Cardiac muscle cell (in vitro differentiated cells and primary cell): ENCODE measurements at regions not wholly inside any gene's neighbourhood (a gene's known extent, or its start where the extent isn't known, plus 50 kb on each side); places are given as distances from the start of the nearest gene placed in this dataset.

Source experiments
- DNase-seq, 2 donors: peaks; one replicate each; pipeline versions ENCODE4 v3.0.0 to v3.0.0-alpha.2; 2010 to 2017; ENCODE audit warnings: low read depth in 1 of 2, low spot score in 1 of 2
- H3K27ac ChIP-seq: fragments of 200-600 bp; sonication (generic); 2 replicates; pipeline ENCODE4 v1.5.1; 2016
- H3K27me3 ChIP-seq: fragments of 200-600 bp; sonication (generic); 2 replicates; pipeline ENCODE4 v1.6.0; 2016; ENCODE audit warnings: control low read depth
- H3K36me3 ChIP-seq: fragments of 200-600 bp; sonication (generic); 2 replicates; pipeline ENCODE4 v1.5.1; 2016; ENCODE audit warnings: control low read depth
- H3K4me1 ChIP-seq: fragments of 200-600 bp; sonication (generic); 2 replicates; pipeline ENCODE4 v1.8.1; 2017; ENCODE audit warnings: low read depth, mild to moderate bottlenecking, mixed run types
- H3K4me3 ChIP-seq: fragments of 200-600 bp; sonication (generic); 2 replicates; pipeline ENCODE4 v1.5.1; 2016; ENCODE audit warnings: mild to moderate bottlenecking
- H3K9me3 ChIP-seq: fragments of 200-600 bp; sonication (generic); 2 replicates; pipeline ENCODE4 v1.5.1; 2017; ENCODE audit warnings: low read depth, mild to moderate bottlenecking, control low read depth
- CTCF ChIP-seq: IDR thresholded peaks from 2 replicates; pipeline ENCODE4 v1.5.1; 2012; ENCODE audit warnings: low read depth, mild to moderate bottlenecking, low read length

GRCh38 chr1:213330281-213330680, 279.2 kb downstream of the RPS6KC1 start:
- TF ChIP-seq CTCF, result no peak
- H3K4me1 ChIP-seq, result no peaks in the 10 kb centered on the region
- H3K27me3 ChIP-seq, result no peaks in the 10 kb centered on the region
- no peak overlapping the region for H3K4me3 ChIP-seq
- no peaks in the 10 kb centered on the region for H3K9me3 ChIP-seq
- H3K36me3 ChIP-seq, result no peaks in the 10 kb centered on the region
- DNase-seq, result no peak
- no peak overlapping the region for H3K27ac ChIP-seq

- no peaks in the 10 kb centered on the region for H3K27me3 ChIP-seq
- TF ChIP-seq CTCF, result no peak
- H3K36me3 ChIP-seq, result no peaks in the 10 kb centered on the region
- no peak for DNase-seq
- no peak overlapping the region for H3K27ac ChIP-seq
- no peak overlapping the region for H3K4me3 ChIP-seq
- H3K4me1 ChIP-seq, result no peaks in the 10 kb centered on the region
- no peaks in the 10 kb centered on the region for H3K9me3 ChIP-seq
Measured at GRCh38 chr1:213331631-213332175, 280.7 kb downstream of the RPS6KC1 start.

DNA sequence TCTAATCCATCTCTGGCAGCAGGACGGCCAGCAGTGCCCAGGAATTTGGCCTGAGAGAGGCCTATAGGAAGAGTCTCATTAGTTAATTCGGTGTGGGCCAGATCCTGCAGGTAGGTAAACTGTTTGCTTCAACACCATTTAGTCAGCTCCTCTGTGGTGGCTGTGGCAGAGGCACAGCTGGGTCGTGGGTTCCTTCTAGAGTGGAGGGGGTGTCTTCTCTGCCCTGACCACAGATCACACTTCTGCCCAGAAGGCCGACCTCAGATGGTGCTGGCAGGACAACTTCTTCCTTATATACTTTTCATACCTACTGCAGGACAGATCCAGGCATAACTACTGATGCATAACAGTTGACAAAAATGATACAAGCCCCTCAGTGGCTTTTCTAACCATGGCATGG, 281.4 kb downstream of the RPS6KC1 start:
- H3K9me3 ChIP-seq, result no peaks in the 10 kb centered on the region
- H3K27ac ChIP-seq, result no peak overlapping the region
- TF ChIP-seq CTCF, result no peak
- DNase-seq, result no peak
- no peaks in the 10 kb centered on the region for H3K4me1 ChIP-seq
- H3K36me3 ChIP-seq, result no peaks in the 10 kb centered on the region
- H3K4me3 ChIP-seq, result no peak overlapping the region
- no peaks in the 10 kb centered on the region for H3K27me3 ChIP-seq

DNA sequence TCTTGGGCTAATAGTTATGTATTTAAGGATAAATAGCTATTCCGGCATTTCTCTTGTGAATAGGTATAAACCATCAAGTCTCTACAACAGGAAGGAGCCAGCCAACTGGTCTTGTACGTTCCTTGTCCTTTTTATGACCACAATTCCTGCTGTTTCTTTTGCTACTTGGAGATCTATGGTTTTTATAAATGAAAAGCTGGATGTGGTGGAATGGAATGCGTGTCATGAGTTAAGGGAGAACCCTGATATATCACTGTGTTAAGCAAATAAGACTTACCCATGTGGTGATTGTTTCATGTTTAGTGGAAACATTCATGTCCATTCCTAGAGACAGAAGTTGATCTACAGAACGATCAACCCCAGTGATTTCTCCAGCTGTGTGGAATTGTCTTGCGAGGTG, 282.1 kb downstream of the RPS6KC1 start:
- Histone ChIP-seq H3K4me1 (no peaks in the 10 kb centered on the region), H3K9me3 (no peaks in the 10 kb centered on the region), H3K27me3 (no peaks in the 10 kb centered on the region), H3K27ac (no peak overlapping the region), H3K4me3 (no peak overlapping the region), H3K36me3 (no peaks in the 10 kb centered on the region)
- TF ChIP-seq CTCF, result no peak
- DNase-seq, result no peak

GRCh38 chr1:213335084-213335483, 284.0 kb downstream of the RPS6KC1 start:
- no peak for TF ChIP-seq CTCF
- Histone ChIP-seq H3K9me3 (no peaks in the 10 kb centered on the region), H3K27me3 (no peaks in the 10 kb centered on the region), H3K4me1 (no peaks in the 10 kb centered on the region), H3K36me3 (no peaks in the 10 kb centered on the region), H3K4me3 (no peak overlapping the region), H3K27ac (no peak overlapping the region)
- DNase-seq, result no peak
